ENCODE measurements at regions not wholly inside any gene's neighbourhood (a gene's known extent, or its start where the extent isn't known, plus 50 kb on each side); places are given as distances from the start of the nearest gene placed in this dataset.

DNA sequence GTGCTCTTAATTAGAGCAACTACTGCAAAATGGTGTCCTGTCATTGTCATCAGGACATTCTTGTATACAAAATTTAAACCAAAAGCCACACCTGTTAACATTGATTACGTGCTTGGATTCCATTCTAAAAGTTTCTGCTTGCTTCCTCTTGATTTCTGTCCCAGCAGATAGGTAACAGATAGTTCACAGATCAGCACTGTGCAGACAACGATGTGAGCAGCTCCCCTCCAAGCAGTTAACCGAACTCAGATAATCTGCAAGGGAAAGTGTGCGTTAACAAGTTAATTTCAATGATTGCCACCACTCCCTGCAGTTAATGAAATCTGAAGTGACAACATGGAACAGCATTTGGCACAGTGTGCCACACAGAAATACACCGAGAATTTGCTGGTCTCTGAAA lies 54.4 kb upstream of the RELL1 start:
- TF ChIP-seq, protein P1, sequence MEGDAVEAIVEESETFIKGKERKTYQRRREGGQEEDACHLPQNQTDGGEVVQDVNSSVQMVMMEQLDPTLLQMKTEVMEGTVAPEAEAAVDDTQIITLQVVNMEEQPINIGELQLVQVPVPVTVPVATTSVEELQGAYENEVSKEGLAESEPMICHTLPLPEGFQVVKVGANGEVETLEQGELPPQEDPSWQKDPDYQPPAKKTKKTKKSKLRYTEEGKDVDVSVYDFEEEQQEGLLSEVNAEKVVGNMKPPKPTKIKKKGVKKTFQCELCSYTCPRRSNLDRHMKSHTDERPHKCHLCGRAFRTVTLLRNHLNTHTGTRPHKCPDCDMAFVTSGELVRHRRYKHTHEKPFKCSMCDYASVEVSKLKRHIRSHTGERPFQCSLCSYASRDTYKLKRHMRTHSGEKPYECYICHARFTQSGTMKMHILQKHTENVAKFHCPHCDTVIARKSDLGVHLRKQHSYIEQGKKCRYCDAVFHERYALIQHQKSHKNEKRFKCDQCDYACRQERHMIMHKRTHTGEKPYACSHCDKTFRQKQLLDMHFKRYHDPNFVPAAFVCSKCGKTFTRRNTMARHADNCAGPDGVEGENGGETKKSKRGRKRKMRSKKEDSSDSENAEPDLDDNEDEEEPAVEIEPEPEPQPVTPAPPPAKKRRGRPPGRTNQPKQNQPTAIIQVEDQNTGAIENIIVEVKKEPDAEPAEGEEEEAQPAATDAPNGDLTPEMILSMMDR (IDR thresholded peaks at IDR 0.05): no peak
- no peak for TF ChIP-seq POLR2A (IDR thresholded peaks at IDR 0.05)
